CD14-positive monocyte (primary cell): ENCODE measurements at regions not wholly inside any gene's neighbourhood (a gene's known extent, or its start where the extent isn't known, plus 50 kb on each side); places are given as distances from the start of the nearest gene placed in this dataset.
"Not testable (repeated sequence)": the region's sequence is repeated elsewhere in the genome, so short reads cannot be mapped to it uniquely, and the experiment has no call there.

Experiments used
- DNase-seq, 3 donors: peaks; one replicate each; pipeline ENCODE4 v3.0.0-alpha.2; 2011 to 2022
- H2AFZ ChIP-seq: 2 replicates; pipeline ENCODE4 v1.6.0; 2012; ENCODE audit warnings: mild to moderate bottlenecking, low read depth, low read length, inconsistent platforms; ENCODE audit not compliant: insufficient read depth, poor library complexity, severe bottlenecking
- H3K27ac ChIP-seq, 2 donors: 1 replicate in 1 of 2; 2 replicates in 1 of 2; pipeline ENCODE4 v1.5.1; 2012 to 2013; ENCODE audit warnings: low read length in 2 of 2, control low read depth in 1 of 2, inconsistent platforms in 1 of 2, low read depth in 1 of 2, mild to moderate bottlenecking in 1 of 2
- H3K27me3 ChIP-seq, 2 donors: one replicate each; pipeline versions ENCODE4 v1.6.0 to v1.6.1; 2011 to 2013; ENCODE audit warnings: low read length in 2 of 2; ENCODE audit not compliant: control insufficient read depth in 2 of 2, insufficient read depth in 2 of 2
- H3K36me3 ChIP-seq, 2 donors: replicated peaks in 1 of 2; 1 replicate in 1 of 2; 2 replicates in 1 of 2; pipeline versions ENCODE4 v1.5.1 to v1.6.1; 2012 to 2013; ENCODE audit warnings: low read length in 2 of 2, control low read depth in 1 of 2, inconsistent platforms in 1 of 2, mild to moderate bottlenecking in 1 of 2; ENCODE audit not compliant: insufficient read depth in 2 of 2, control insufficient read depth in 1 of 2
- H3K4me1 ChIP-seq, 2 donors: 1 replicate in 1 of 2; 2 replicates in 1 of 2; pipeline versions ENCODE4 v1.5.1 to v1.6.1; 2012 to 2013; ENCODE audit warnings: low read length in 2 of 2, control low read depth in 1 of 2, inconsistent platforms in 1 of 2, mild to moderate bottlenecking in 1 of 2, moderate library complexity in 1 of 2; ENCODE audit not compliant: insufficient read depth in 2 of 2, control insufficient read depth in 1 of 2
- H3K4me2 ChIP-seq: replicated peaks from 2 replicates; pipeline ENCODE3; 2012; ENCODE audit warnings: low read length, moderate library complexity, mild to moderate bottlenecking; ENCODE audit not compliant: poor library complexity, severe bottlenecking; ENCODE audit errors: extremely low read depth
- H3K4me3 ChIP-seq, 3 experiments: fragments of 200-600 bp in 1 of 3; sonication (generic) in 1 of 3; replicated peaks in 1 of 3; 1 replicate in 2 of 3; 2 replicates in 1 of 3; pipeline ENCODE4 v1.5.1; 2011 to 2013; ENCODE audit warnings: low read length in 3 of 3, mild to moderate bottlenecking in 3 of 3, control low read depth in 2 of 3, low read depth in 2 of 3, inconsistent platforms in 1 of 3, moderate library complexity in 1 of 3
- H3K79me2 ChIP-seq: 2 replicates; pipeline ENCODE4 v1.6.0; 2012; ENCODE audit warnings: mild to moderate bottlenecking, control low read depth, inconsistent platforms, low read length, moderate library complexity; ENCODE audit not compliant: insufficient read depth
- H3K9ac ChIP-seq: 2 replicates; pipeline ENCODE4 v1.6.0; 2017; ENCODE audit warnings: low read length, mild to moderate bottlenecking; ENCODE audit not compliant: insufficient read depth, poor library complexity, severe bottlenecking
- H3K9me3 ChIP-seq, 2 donors: replicated peaks in 1 of 2; 1 replicate in 1 of 2; 2 replicates in 1 of 2; pipeline versions ENCODE4 v1.5.1 to v1.6.1; 2012 to 2013; ENCODE audit warnings: low read length in 2 of 2, control low read depth in 1 of 2; ENCODE audit not compliant: control insufficient read depth in 1 of 2, insufficient read depth in 1 of 2
- H4K20me1 ChIP-seq: 2 replicates; pipeline ENCODE4 v1.6.0; 2012; ENCODE audit warnings: mild to moderate bottlenecking, low read length, control low read depth, moderate library complexity; ENCODE audit not compliant: insufficient read depth
- H3K27ac Mint-ChIP-seq, 7 donors: one replicate each; pipeline ENCODE4 v1.8.0; 2020; ENCODE audit warnings: mild to moderate bottlenecking in 7 of 7, mixed read lengths in 7 of 7, moderate library complexity in 6 of 7, inconsistent platforms in 2 of 7
- H3K27me3 Mint-ChIP-seq, 3 donors: one replicate each; pipeline ENCODE4 v1.8.0; 2021 to 2022; ENCODE audit warnings: low read depth in 3 of 3, mild to moderate bottlenecking in 3 of 3, mixed read lengths in 3 of 3, moderate library complexity in 3 of 3, inconsistent platforms in 1 of 3
- H3K36me3 Mint-ChIP-seq, 2 donors: one replicate each; pipeline ENCODE4 v1.8.0; 2020; ENCODE audit warnings: mixed read lengths in 2 of 2, inconsistent platforms in 1 of 2, mild to moderate bottlenecking in 1 of 2
- H3K4me1 Mint-ChIP-seq: one replicate; pipeline ENCODE4 v1.8.0; 2020; ENCODE audit warnings: mild to moderate bottlenecking, mixed read lengths
- H3K4me3 Mint-ChIP-seq, 2 donors: one replicate each; pipeline ENCODE4 v1.8.0; 2020; ENCODE audit warnings: mild to moderate bottlenecking in 2 of 2, mixed read lengths in 2 of 2, moderate library complexity in 1 of 2
- H3K9me3 Mint-ChIP-seq, 7 donors: one replicate each; pipeline ENCODE4 v1.8.0; 2020 to 2022; ENCODE audit warnings: mixed read lengths in 7 of 7, mild to moderate bottlenecking in 6 of 7, moderate library complexity in 6 of 7, inconsistent platforms in 2 of 7
- CTCF ChIP-seq: fragments of 200-600 bp; IDR thresholded peaks from one replicate; pipeline ENCODE4 v1.8.0; 2022; ENCODE audit warnings: antibody characterized with exemption, mild to moderate bottlenecking
- WGBS: methylation state at CpG from one replicate; pipeline ENCODE4 v1.1.5; 2013; ENCODE audit warnings: missing lambda C conversion rate; ENCODE audit not compliant: insufficient coverage; 5-methylcytosine and 5-hydroxymethylcytosine counted together
- intact Hi-C, 2 donors: fragments of 100-400 bp; cut with micrococcal nuclease; formaldehyde crosslinking; loops; one replicate each; pipeline versions ENCODE4 v1.15.0 to v1.15.1; 2023

DNA sequence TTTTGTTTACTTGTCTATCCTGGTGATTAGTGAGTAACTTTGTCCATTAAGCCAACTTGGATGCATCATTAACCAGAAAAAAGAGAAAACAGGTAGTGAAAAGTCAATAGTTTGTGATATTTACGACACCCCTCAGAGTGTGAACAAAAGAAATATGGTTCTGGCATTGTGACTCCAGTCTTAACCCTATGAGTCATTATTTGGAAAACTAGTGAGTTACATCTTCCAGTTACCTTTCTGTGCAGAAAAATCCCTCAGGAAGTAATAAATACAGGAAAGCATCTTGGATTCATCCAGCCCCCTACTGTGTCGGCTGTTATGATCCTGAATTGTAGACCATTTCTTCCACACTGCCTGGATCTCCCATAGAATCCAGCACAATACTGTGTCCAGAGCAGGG is 379.1 kb downstream of the GALC start:
- Histone ChIP-seq H3K9ac (no peak overlapping the region), H3K79me2 (no peaks in the 10 kb centered on the region), H3K4me2 (no peak overlapping the region), H3K4me1 (no peaks in the 10 kb centered on the region), H3K4me3 (no peak overlapping the region), H3K9me3 (no peaks in the 10 kb centered on the region), H3K27me3 (no peaks in the 10 kb centered on the region), H3K27ac (no peak overlapping the region), H3K36me3 (no peaks in the 10 kb centered on the region), H4K20me1 (no peaks in the 10 kb centered on the region), H2AFZ (no peak overlapping the region)
- H3K36me3 Mint-ChIP-seq: no peaks in the 10 kb centered on the region
- H3K9me3 Mint-ChIP-seq: peaks cover 0 to 5% (median 0%) of the 10 kb centered on the region in 7 donors
- H3K27me3 Mint-ChIP-seq: peaks cover 0 to 1% (median 0%) of the 10 kb centered on the region in 3 donors
- WGBS: 83% methylated on average over 1 of the region's 2 CpGs
- TF ChIP-seq CTCF: no peak
- H3K4me3 Mint-ChIP-seq: no peak overlapping the region
- no peak for DNase-seq
- H3K27ac Mint-ChIP-seq: no peak overlapping the region
- intact Hi-C loops: no loop called here
- no peaks in the 10 kb centered on the region for H3K4me1 Mint-ChIP-seq

DNA sequence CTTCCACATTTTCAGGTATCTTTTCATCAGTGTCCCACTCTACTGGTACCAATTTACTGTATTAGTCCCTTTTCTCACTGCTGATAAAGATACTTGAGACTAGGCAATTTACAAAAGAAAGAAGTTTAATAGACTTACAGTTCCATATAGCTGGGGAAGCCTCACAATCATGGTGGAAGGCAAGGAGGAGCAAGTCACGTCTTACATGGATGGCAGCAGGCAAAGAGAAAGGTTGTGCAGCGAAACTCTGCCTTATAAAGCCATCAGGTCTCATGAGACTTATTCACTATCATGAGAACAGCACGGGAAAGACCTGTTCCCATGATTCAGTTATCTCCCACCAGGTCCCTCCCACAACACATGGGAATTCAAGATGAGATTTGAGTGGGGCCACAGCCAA is 385.9 kb downstream of the GALC start:
- H3K4me2 ChIP-seq, H3K27ac Mint-ChIP-seq, H4K20me1 ChIP-seq, H3K27me3 ChIP-seq, H3K4me3 ChIP-seq, H3K4me1 ChIP-seq, H3K79me2 ChIP-seq, H3K9ac ChIP-seq, H3K36me3 ChIP-seq, H3K27me3 Mint-ChIP-seq, H3K36me3 Mint-ChIP-seq, H3K4me3 Mint-ChIP-seq, intact Hi-C loops, DNase-seq, H3K27ac ChIP-seq, H3K4me1 Mint-ChIP-seq, H2AFZ ChIP-seq: not testable (repeated sequence)
- peaks cover 20 to 26% of the 10 kb centered on the region in 2 donors for H3K9me3 ChIP-seq
- H3K9me3 Mint-ChIP-seq: peaks cover 7 to 31% (median 10%) of the 10 kb centered on the region in 7 donors
- 88% methylated on average over 1 of the region's 3 CpGs for WGBS
